BE2C (cell line): ENCODE measurements at regions not wholly inside any gene's neighbourhood (a gene's known extent, or its start where the extent isn't known, plus 50 kb on each side); places are given as distances from the start of the nearest gene placed in this dataset.
A peak's percentile ranks its signal among the peaks of the same experiment; 100 is the strongest.

Source experiments
- DNase-seq: peaks from one replicate; pipeline ENCODE4 v3.0.0-alpha.2; 2020
- H3K27me3 ChIP-seq: fragments of 250-450 bp; sonication (Bioruptor Pico); 2 replicates; pipeline ENCODE4 v1.5.1; 2020; ENCODE audit warnings: mild to moderate bottlenecking
- H3K36me3 ChIP-seq: fragments of 250-450 bp; sonication (Bioruptor Pico); 2 replicates; pipeline ENCODE4 v1.5.1; 2020; ENCODE audit warnings: mild to moderate bottlenecking
- H3K4me1 ChIP-seq: fragments of 250-450 bp; sonication (Bioruptor Pico); 2 replicates; pipeline ENCODE4 v1.5.1; 2020
- H3K4me3 ChIP-seq: 2 replicates; pipeline ENCODE4 v1.5.1; 2011; ENCODE audit warnings: low read depth, low read length
- H3K9me3 ChIP-seq: fragments of 250-450 bp; sonication (Bioruptor Pico); 2 replicates; pipeline ENCODE4 v1.5.1; 2020
- TF ChIP-seq, protein P1 (sequence below): IDR thresholded peaks from 2 replicates; pipeline ENCODE4 v1.5.1; 2012; ENCODE audit warnings: mild to moderate bottlenecking, low read depth, low read length

DNA sequence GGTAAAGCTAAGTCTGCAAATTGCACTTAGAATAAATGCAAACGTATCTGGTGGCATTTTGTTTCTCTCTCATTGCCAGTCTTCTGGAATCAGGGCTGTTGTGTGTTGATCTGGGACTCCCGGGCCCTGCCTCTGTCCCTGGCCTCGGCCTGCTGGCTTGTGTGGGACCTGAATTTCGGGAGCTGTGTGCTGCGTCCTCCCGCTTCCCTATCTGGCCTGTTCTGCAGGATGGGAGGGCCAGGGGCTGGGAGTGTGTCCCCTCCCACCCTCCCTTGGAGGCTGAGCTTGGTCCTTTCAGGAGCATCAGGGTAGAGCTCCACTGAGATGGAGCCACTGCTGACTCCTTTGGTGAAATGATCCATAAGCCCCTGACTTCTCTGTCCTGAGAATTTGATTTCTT lies 118.5 kb downstream of the ACKR3 start:
- no peak for DNase-seq
- TF ChIP-seq, protein P1, sequence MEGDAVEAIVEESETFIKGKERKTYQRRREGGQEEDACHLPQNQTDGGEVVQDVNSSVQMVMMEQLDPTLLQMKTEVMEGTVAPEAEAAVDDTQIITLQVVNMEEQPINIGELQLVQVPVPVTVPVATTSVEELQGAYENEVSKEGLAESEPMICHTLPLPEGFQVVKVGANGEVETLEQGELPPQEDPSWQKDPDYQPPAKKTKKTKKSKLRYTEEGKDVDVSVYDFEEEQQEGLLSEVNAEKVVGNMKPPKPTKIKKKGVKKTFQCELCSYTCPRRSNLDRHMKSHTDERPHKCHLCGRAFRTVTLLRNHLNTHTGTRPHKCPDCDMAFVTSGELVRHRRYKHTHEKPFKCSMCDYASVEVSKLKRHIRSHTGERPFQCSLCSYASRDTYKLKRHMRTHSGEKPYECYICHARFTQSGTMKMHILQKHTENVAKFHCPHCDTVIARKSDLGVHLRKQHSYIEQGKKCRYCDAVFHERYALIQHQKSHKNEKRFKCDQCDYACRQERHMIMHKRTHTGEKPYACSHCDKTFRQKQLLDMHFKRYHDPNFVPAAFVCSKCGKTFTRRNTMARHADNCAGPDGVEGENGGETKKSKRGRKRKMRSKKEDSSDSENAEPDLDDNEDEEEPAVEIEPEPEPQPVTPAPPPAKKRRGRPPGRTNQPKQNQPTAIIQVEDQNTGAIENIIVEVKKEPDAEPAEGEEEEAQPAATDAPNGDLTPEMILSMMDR, result no peak
- no peaks in the 10 kb centered on the region for H3K36me3 ChIP-seq
- H3K4me1 ChIP-seq, result no peaks in the 10 kb centered on the region; the same call in 1 of the 2 replicates
- no peak overlapping the region for H3K4me3 ChIP-seq
- no peaks in the 10 kb centered on the region for H3K9me3 ChIP-seq
- peaks cover 14% of the 10 kb centered on the region for H3K27me3 ChIP-seq

DNA sequence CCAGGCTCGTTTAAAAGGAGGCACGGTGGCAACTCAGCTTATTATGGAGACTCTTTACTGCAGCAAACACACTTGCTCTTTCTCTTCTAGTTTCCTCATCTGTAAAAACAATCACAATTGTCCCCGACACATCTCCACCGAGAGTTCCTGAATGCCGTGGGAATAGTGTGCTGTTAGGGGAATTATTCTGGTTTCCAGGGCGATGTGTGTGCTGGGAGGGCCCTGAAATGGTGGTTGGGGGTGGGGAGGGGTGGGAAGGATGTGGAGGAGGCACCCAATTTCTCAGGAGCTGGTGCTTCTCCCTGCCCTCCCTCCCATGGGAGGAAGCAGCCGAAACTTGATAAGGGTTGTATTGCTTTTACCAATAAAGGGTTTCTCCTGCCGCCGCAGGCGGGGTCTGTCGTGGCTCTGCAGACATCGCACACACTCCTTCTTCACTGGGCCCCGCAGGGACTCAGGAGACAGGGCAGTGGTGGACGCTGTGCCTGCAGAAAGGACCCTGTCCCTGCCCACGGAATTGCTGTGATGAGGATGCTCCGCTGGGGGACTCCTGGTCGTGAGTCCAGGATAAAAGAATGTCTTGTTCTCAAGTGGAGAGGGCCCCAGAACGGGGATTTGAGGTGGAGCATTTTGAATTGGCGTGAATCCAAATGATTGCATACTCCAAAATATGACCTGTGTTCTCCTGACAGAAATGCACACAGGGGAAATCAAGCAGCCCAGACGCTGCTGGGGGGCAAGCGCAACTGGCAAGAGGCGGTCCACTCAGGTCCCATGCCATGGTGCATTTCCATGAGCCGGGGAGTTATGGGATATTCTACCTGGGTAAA lies 119.2 kb downstream of the ACKR3 start:
- peak; percentile 31 for DNase-seq
- H3K4me3 ChIP-seq, result no peak overlapping the region
- no peaks in the 10 kb centered on the region for H3K9me3 ChIP-seq
- TF ChIP-seq, protein P1, result no peak
- H3K36me3 ChIP-seq, result no peaks in the 10 kb centered on the region
- H3K27me3 ChIP-seq, result peaks cover 14% of the 10 kb centered on the region
- H3K4me1 ChIP-seq, result no peaks in the 10 kb centered on the region; the same call in 1 of the 2 replicates

DNA sequence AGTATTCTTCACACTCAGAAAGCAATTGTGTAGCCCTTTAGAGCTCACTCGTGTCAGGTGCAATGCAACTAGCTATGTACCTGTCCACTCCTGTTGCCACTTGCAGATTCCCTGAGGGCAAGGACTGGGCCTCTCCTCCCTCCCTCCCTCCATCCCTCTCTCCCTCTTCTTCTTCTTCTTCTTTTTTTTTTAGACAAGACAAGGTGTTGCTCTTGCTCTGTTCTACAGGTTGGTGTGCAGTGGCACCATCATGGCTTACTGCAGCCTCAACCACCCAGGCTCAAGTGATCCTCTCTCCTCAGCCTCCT lies 119.7 kb downstream of the ACKR3 start:
- no peak overlapping the region for H3K4me3 ChIP-seq
- H3K9me3 ChIP-seq, result no peaks in the 10 kb centered on the region
- no peak for DNase-seq
- no peaks in the 10 kb centered on the region for H3K36me3 ChIP-seq
- no peaks in the 10 kb centered on the region; the same call in 1 of the 2 replicates for H3K4me1 ChIP-seq
- peaks cover 16% of the 10 kb centered on the region for H3K27me3 ChIP-seq
- TF ChIP-seq, protein P1, result no peak

DNA sequence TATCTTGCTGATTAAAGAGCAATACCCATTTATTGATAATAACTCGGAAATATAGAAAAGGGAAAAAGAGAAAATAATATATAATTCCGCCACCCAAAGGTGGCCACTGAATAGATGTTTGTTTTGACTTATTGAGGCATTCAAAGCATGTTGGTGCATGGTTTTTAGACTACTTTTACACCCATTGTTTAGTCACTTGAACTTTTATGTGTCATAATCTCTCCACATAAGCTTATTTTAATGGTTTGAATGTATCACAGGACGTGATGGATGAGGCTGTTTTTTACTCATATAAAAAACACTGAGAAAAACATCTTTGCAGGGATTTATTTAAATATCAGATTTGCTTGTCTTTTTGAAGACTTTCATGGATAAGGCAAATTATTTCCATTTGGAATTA lies 120.4 kb downstream of the ACKR3 start:
- TF ChIP-seq, protein P1, result no peak
- Histone ChIP-seq H3K4me3 (no peak overlapping the region), H3K4me1 (no peaks in the 10 kb centered on the region; the same call in 1 of the 2 replicates), H3K9me3 (no peaks in the 10 kb centered on the region), H3K27me3 (peaks cover 19% of the 10 kb centered on the region), H3K36me3 (no peaks in the 10 kb centered on the region)
- DNase-seq, result no peak

DNA sequence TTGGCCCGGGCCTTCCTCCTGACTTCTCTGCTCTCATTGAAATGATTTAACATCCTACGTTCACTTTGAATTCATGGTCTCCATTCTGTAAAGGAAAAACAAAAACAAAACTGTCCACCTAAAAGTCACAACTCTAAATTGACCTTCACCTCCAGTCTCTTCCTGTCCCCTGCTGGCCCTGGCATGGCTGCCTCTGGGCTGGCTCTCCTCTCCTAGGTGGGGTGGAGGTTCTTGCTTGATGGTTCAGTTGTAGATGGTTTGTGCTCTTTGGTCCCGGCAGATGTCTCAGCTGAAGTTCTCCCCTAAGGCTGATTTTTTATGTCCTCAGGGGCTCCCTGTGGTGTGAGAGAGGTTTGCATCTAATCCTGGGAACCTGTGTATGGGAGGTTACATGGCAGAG lies 121.1 kb downstream of the ACKR3 start:
- TF ChIP-seq, protein P1, result no peak
- Histone ChIP-seq H3K9me3 (no peaks in the 10 kb centered on the region), H3K36me3 (no peaks in the 10 kb centered on the region), H3K4me3 (no peak overlapping the region), H3K4me1 (no peaks in the 10 kb centered on the region; the same call in 1 of the 2 replicates), H3K27me3 (peaks cover 16% of the 10 kb centered on the region)
- DNase-seq, result no peak

DNA sequence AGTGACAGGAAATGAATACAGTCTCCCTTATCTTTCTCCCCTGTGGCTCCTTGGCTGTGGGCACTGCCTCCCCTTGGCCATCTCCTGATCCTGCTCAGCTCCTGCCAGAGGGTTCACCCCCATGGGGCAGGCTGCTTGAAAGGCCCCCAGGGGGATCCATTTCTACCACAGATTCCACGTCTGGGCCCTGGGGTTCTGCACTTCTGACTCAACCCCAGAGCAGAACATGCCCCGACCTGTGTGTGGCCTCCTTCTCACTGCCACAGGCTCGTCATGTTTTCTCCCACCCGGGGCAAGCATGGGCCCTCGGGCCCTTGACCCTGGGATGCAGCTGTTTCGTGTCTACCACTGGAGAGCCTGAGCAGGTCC lies 122.2 kb downstream of the ACKR3 start:
- TF ChIP-seq, protein P1, result no peak
- DNase-seq, result no peak
- no peaks in the 10 kb centered on the region for H3K36me3 ChIP-seq
- H3K4me3 ChIP-seq, result no peak overlapping the region
- no peaks in the 10 kb centered on the region; the same call in 1 of the 2 replicates for H3K4me1 ChIP-seq
- no peaks in the 10 kb centered on the region for H3K9me3 ChIP-seq
- peaks cover 17% of the 10 kb centered on the region for H3K27me3 ChIP-seq
